ENCODE measurements at regions not wholly inside any gene's neighbourhood (a gene's known extent, or its start where the extent isn't known, plus 50 kb on each side); places are given as distances from the start of the nearest gene placed in this dataset.

- no peak overlapping the region for H3K27ac ChIP-seq
- no peaks in the 10 kb centered on the region for H3K4me1 ChIP-seq (replicated peaks in 1 of 2)
- H3K4me3 ChIP-seq: no peak overlapping the region
- 0 to 100% (median 47%) methylated on average over 1 to 2 of the region's 2 CpGs for WGBS, 10 experiments
- in situ Hi-C loops (cut with MboI; ENCODE audit: low pct_unique_long_range_greater_than_20kb in 2 of 9, low sequenced_read_pairs in 9 of 9, unreplicated experiment in 9 of 9): no loop called here
- ATAC-seq (replicated peaks in 6 of 8): no peak
Observed at GRCh38 chr2:21299411-21299810, 175.6 kb downstream of the TDRD15 start.

- no peak for ATAC-seq (replicated peaks in 6 of 8)
- H3K4me3 ChIP-seq: no peak overlapping the region
- H3K27ac ChIP-seq: no peak overlapping the region
- H3K4me1 ChIP-seq (replicated peaks in 1 of 2): no peaks in the 10 kb centered on the region
- in situ Hi-C loops (cut with MboI; ENCODE audit: low pct_unique_long_range_greater_than_20kb in 2 of 9, low sequenced_read_pairs in 9 of 9, unreplicated experiment in 9 of 9): loop anchor here in 1 of 9 experiments (25.0 kb wide), 1 partner anchor 265 kb away; the partner anchor contains the start of gene APOB
- WGBS, 10 experiments: 0 to 88% (median 82%) methylated on average over 1 of the region's 1 CpG; no CpG with 5 or more reads in 6 of the 10 experiments
Observed at GRCh38 chr2:21301871-21302455, 178.2 kb downstream of the TDRD15 start.

- Histone ChIP-seq H3K4me1 (replicated peaks in 1 of 2) (no peaks in the 10 kb centered on the region), H3K4me3 (no peak overlapping the region), H3K27ac (no peak overlapping the region)
- in situ Hi-C loops (cut with MboI; ENCODE audit: low pct_unique_long_range_greater_than_20kb in 2 of 9, low sequenced_read_pairs in 9 of 9, unreplicated experiment in 9 of 9): loop anchor here in 1 of 9 experiments (25.0 kb wide), 1 partner anchor 267 kb away; the partner anchor contains the start of gene APOB
- 0 to 100% (median 80%) methylated on average over 1 of the region's 1 CpG; no CpG with 5 or more reads in 1 of the 10 experiments for WGBS, 10 experiments
- ATAC-seq (replicated peaks in 6 of 8): no peak
Observed at GRCh38 chr2:21303876-21304275, 180.1 kb downstream of the TDRD15 start.

GRCh38 chr2:21305581-21305980 is 181.8 kb downstream of the TDRD15 start:
- in situ Hi-C loops (cut with MboI; ENCODE audit: low pct_unique_long_range_greater_than_20kb in 2 of 9, low sequenced_read_pairs in 9 of 9, unreplicated experiment in 9 of 9): loop anchor here in 1 of 9 experiments (25.0 kb wide), 1 partner anchor 268 kb away; the partner anchor contains the start of gene APOB
- no peaks in the 10 kb centered on the region for H3K4me1 ChIP-seq (replicated peaks in 1 of 2)
- WGBS, 10 experiments: 0 to 91% (median 67%) methylated on average over 1 to 3 of the region's 3 CpGs; no CpG with 5 or more reads in 3 of the 10 experiments
- H3K4me3 ChIP-seq: no peak overlapping the region
- no peak for ATAC-seq (replicated peaks in 6 of 8)
- no peak overlapping the region for H3K27ac ChIP-seq

- Histone ChIP-seq H3K4me3 (no peak overlapping the region), H3K4me1 (replicated peaks in 1 of 2) (no peaks in the 10 kb centered on the region), H3K27ac (no peak overlapping the region)
- in situ Hi-C loops (cut with MboI; ENCODE audit: low pct_unique_long_range_greater_than_20kb in 2 of 9, low sequenced_read_pairs in 9 of 9, unreplicated experiment in 9 of 9): loop anchor here in 1 of 9 experiments (25.0 kb wide), 1 partner anchor 269 kb away; the partner anchor contains the start of gene APOB
- no peak for ATAC-seq (replicated peaks in 6 of 8)
- WGBS, 10 experiments: 0 to 100% (median 79%) methylated on average over 1 to 2 of the region's 2 CpGs; no CpG with 5 or more reads in 2 of the 10 experiments
Observed at GRCh38 chr2:21306235-21306634, 182.5 kb downstream of the TDRD15 start.

GRCh38 chr2:21307037-21307436 is 183.3 kb downstream of the TDRD15 start:
- ATAC-seq (replicated peaks in 6 of 8): no peak
- Histone ChIP-seq H3K4me1 (replicated peaks in 1 of 2) (no peaks in the 10 kb centered on the region), H3K27ac (no peak overlapping the region), H3K4me3 (no peak overlapping the region)
- in situ Hi-C loops (cut with MboI; ENCODE audit: low pct_unique_long_range_greater_than_20kb in 2 of 9, low sequenced_read_pairs in 9 of 9, unreplicated experiment in 9 of 9): loop anchor here in 1 of 9 experiments (25.0 kb wide), 1 partner anchor 270 kb away; the partner anchor contains the start of gene APOB
- 33 to 100% (median 100%) methylated on average over 1 of the region's 1 CpG; no CpG with 5 or more reads in 4 of the 10 experiments for WGBS, 10 experiments

- 0 to 100% (median 54%) methylated on average over 1 of the region's 1 CpG for WGBS, 10 experiments
- no peak for ATAC-seq (replicated peaks in 6 of 8)
- no peak overlapping the region for H3K27ac ChIP-seq
- H3K4me3 ChIP-seq: no peak overlapping the region
- in situ Hi-C loops (cut with MboI; ENCODE audit: low pct_unique_long_range_greater_than_20kb in 2 of 9, low sequenced_read_pairs in 9 of 9, unreplicated experiment in 9 of 9): loop anchor here in 1 of 9 experiments (25.0 kb wide), 1 partner anchor 273 kb away; the partner anchor contains the start of gene APOB
- H3K4me1 ChIP-seq (replicated peaks in 1 of 2): peaks cover 3 to 7% of the 10 kb centered on the region in 2 donors
Observed at GRCh38 chr2:21310493-21310892, 186.7 kb downstream of the TDRD15 start.

GRCh38 chr2:21314322-21314835 is 190.6 kb downstream of the TDRD15 start:
- Histone ChIP-seq H3K4me3 (no peak overlapping the region), H3K27ac (no peak overlapping the region), H3K4me1 (replicated peaks in 1 of 2) (peaks cover 3 to 7% of the 10 kb centered on the region in 2 donors)
- in situ Hi-C loops (cut with MboI; ENCODE audit: low pct_unique_long_range_greater_than_20kb in 2 of 9, low sequenced_read_pairs in 9 of 9, unreplicated experiment in 9 of 9): loop anchor here in 1 of 9 experiments (25.0 kb wide), 1 partner anchor 277 kb away; the partner anchor contains the start of gene APOB
- ATAC-seq (replicated peaks in 6 of 8): peak in 7 of 8 experiments; percentile 17 to 86 (median 55)
- 0 to 60% (median 20%) methylated on average over 1 to 2 of the region's 2 CpGs; no CpG with 5 or more reads in 1 of the 10 experiments for WGBS, 10 experiments

- Histone ChIP-seq H3K4me3 (no peak overlapping the region), H3K27ac (no peak overlapping the region), H3K4me1 (replicated peaks in 1 of 2) (peaks cover 3 to 7% of the 10 kb centered on the region in 2 donors)
- in situ Hi-C loops (cut with MboI; ENCODE audit: low pct_unique_long_range_greater_than_20kb in 2 of 9, low sequenced_read_pairs in 9 of 9, unreplicated experiment in 9 of 9): loop anchor here in 1 of 9 experiments (25.0 kb wide), 1 partner anchor 280 kb away; the partner anchor contains the start of gene APOB
- ATAC-seq (replicated peaks in 6 of 8): peak in 2 of 8 experiments; percentile 17 to 56
- 6 to 44% (median 22%) methylated on average over 2 to 8 of the region's 10 CpGs; no CpG with 5 or more reads in 3 of the 10 experiments for WGBS, 10 experiments
Observed at GRCh38 chr2:21317131-21317530, 193.4 kb downstream of the TDRD15 start.

GRCh38 chr2:21318263-21318662 is 194.5 kb downstream of the TDRD15 start:
- H3K4me1 ChIP-seq (replicated peaks in 1 of 2): peaks cover 3 to 7% of the 10 kb centered on the region in 2 donors
- H3K4me3 ChIP-seq: no peak overlapping the region
- H3K27ac ChIP-seq: no peak overlapping the region
- in situ Hi-C loops (cut with MboI; ENCODE audit: low pct_unique_long_range_greater_than_20kb in 2 of 9, low sequenced_read_pairs in 9 of 9, unreplicated experiment in 9 of 9): loop anchor here in 1 of 9 experiments (25.0 kb wide), 1 partner anchor 281 kb away; the partner anchor contains the start of gene APOB
- ATAC-seq (replicated peaks in 6 of 8): no peak
- WGBS, 10 experiments: 0 to 100% (median 83%) methylated on average over 1 to 2 of the region's 2 CpGs

- H3K4me3 ChIP-seq: no peak overlapping the region
- peak in 5 of 8 experiments; percentile 27 to 54 (median 36) for ATAC-seq (replicated peaks in 6 of 8)
- WGBS, 10 experiments: 0 to 63% (median 0%) methylated on average over 1 of the region's 2 CpGs; no CpG with 5 or more reads in 5 of the 10 experiments
- in situ Hi-C loops (cut with MboI; ENCODE audit: low pct_unique_long_range_greater_than_20kb in 2 of 9, low sequenced_read_pairs in 9 of 9, unreplicated experiment in 9 of 9): no loop called here
- peaks cover 3 to 4% of the 10 kb centered on the region in 2 donors for H3K4me1 ChIP-seq (replicated peaks in 1 of 2)
- no peak overlapping the region for H3K27ac ChIP-seq
Observed at GRCh38 chr2:21326152-21326551, 202.4 kb downstream of the TDRD15 start.

- in situ Hi-C loops (cut with MboI; ENCODE audit: low pct_unique_long_range_greater_than_20kb in 2 of 9, low sequenced_read_pairs in 9 of 9, unreplicated experiment in 9 of 9): no loop called here
- no peak overlapping the region for H3K4me3 ChIP-seq
- no peak overlapping the region for H3K27ac ChIP-seq
- H3K4me1 ChIP-seq (replicated peaks in 1 of 2): peaks cover 11 to 13% of the 10 kb centered on the region in 2 donors
- no peak for ATAC-seq (replicated peaks in 6 of 8)
- WGBS, 10 experiments: 0 to 90% (median 55%) methylated on average over 1 to 4 of the region's 4 CpGs
Observed at GRCh38 chr2:21328177-21328576, 204.4 kb downstream of the TDRD15 start.

GRCh38 chr2:21330786-21331391 is 207.1 kb downstream of the TDRD15 start:
- in situ Hi-C loops (cut with MboI; ENCODE audit: low pct_unique_long_range_greater_than_20kb in 2 of 9, low sequenced_read_pairs in 9 of 9, unreplicated experiment in 9 of 9): no loop called here
- WGBS, 10 experiments: 10 to 100% (median 82%) methylated on average over 1 to 5 of the region's 5 CpGs; no CpG with 5 or more reads in 1 of the 10 experiments
- no peak overlapping the region for H3K4me3 ChIP-seq
- H3K4me1 ChIP-seq (replicated peaks in 1 of 2): peaks cover 24 to 25% of the 10 kb centered on the region in 2 donors
- no peak overlapping the region for H3K27ac ChIP-seq
- ATAC-seq (replicated peaks in 6 of 8): no peak

All from motor neuron (in vitro differentiated cells).